ENCODE measurements at regions not wholly inside any gene's neighbourhood (a gene's known extent, or its start where the extent isn't known, plus 50 kb on each side); places are given as distances from the start of the nearest gene placed in this dataset.

DNA sequence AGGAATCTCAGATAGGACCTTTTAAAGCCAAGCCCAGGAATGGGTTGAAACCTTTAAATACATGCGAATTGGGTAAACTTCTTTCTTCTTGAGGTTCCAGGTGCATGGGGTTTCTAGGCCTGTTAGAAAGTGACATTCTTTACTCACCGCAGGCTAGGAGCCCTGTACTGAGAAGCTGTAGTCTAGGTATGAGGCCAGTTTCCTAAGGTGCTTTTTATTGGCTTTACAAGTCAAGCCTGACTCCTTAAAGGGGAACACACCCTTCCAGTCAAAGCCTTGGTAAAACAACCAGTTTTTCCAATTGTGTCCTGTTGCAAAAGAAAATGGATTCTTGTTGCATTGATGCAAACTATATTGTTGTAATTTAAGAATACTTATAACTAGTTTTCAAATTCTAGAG is 76.1 kb upstream of the ATP11B start:
- DNase-seq (ENCODE audit: low spot score): no peak

DNA sequence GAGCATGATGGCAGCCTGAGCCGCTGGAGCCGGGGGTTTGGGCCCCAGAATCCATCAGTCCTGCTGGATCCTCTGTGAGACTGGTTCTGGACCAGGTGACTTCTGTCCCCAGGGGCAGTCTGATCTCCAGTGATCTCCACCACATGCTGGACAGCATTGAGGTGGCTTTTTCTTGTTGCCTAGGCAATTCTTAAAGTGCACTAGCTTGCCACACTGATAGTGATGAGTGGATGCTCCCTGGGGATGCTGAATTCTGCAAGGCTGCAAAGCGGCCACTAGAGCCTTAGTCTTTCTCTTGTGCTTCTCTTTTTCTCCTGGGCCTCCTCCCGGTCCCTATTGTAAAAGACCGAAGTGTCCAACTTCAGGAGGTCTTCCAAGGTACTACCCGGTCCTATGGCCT is 70.4 kb upstream of the ATP11B start:
- no peak for DNase-seq (ENCODE audit: low spot score)

DNA sequence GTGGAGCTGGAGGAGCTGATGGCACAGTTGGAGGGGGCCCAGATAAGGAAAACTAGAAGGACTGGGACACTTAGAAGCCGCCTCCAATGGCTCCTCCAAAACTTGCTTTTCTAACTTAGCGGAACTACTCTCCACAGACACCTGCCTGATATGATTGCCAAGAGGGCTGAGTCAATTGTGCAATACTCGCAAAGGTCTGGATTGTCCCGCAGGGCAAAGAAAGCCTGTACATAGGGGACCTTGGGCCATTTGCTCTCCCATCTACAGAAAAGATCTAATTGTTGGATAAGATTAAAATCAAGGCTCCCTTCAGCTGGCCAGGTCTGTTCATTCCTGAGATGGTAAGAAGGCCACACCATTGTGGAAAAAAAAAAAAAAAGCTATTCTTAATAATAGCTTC is 69.7 kb upstream of the ATP11B start:
- no peak for DNase-seq (ENCODE audit: low spot score)

DNA sequence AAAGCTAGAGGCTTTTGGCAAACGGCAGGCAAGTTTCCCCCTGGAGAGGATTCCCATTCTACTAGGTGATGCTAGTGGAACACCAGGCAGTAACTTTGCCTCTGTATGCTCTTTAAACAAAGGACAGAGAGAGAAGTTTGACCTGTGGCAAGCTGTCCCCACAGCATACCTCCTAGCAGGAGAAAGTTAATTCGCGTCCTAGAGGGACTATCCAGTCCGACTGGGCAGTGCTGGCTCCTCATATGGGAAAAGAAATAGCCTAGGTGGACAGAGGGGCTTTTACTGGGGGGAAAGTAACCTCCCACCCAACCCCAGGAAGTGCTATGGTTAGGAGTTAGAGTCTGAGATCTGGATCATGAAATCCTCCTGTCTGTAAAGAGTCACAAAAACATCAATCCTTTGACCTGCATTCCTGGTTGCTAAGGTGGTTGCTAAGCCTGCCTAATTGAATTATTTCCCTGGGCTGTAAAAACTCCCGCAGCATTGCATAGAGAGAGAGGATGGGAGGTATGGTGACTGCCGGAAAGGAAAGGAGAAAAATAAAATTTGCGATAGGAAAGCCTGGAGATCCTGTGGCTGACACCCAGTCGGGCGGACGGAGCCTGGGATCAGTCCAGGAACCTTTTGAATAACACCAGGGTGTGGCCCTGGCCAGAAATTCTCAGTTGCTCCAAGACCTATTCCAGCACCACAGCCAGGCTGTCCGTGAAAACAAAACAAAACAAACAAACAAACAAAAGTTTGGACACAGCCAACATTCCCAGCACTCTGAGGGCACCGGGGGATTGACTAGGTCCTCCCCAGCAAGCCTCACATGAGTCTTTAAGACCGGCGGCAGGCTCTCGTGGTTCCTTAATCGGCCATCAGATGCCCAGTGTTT is 67.7 kb upstream of the ATP11B start:
- no peak for DNase-seq (ENCODE audit: low spot score)

DNA sequence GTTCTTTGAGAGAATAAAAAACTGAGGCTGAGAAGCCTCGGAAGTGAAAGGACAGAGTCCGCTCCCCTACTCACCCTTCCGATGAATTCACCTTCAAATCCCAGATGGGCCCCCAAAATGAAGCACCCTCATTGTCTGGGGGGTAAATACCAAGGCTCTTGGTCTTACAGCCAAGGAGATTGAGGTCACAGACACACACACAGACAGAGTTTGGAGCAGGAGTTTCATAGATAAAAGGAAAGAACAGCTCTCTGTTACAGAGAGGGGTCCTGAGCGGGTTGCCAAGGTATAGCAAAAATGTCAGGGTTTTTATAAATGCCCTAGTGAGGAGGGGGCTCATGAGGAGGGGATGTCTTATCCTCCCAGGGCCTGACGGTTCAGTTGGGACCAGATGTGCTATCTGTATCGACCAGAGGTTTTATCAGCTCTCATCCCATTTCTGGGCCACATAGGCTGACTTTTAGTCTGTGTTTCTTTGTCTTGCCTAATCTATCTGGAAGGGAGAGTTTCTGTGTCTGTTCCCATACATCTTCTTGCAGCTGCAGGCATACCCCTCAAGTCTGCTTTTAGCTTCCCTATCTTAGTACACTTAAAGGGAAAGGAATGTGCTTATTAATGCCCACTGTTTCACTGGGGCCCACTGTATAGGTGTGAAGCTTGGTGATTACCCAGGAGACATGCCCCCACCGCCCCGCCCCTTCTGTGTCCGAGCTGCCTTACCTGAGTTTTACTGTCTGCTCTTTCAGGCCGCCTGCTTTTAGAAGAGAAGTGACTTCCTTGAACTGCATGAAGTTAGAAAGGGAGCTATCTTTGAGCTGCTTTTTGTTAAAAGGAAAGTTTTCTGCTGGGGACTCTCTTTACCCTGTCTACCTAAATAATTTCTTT is 66.8 kb upstream of the ATP11B start:
- no peak for DNase-seq (ENCODE audit: low spot score)

DNA sequence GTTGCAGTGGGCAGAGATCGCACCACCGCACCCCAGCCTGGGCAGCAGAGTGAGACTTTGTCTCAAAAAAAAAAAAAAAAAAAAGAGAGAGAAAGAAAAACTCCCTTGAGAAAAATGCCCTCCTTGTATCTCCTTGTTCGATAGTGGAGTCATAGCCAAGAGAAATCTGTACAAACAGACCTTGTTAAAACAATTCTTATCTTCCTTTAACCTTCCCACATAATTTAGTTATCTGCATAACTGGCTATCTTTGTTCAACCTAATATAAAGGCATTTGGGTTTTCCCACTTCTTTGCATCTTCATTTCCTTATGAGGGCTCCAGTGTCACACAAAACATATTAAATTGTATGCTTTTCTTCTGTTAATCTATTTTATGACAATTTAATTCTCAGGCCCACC is 65.1 kb upstream of the ATP11B start:
- DNase-seq (ENCODE audit: low spot score): no peak

DNA sequence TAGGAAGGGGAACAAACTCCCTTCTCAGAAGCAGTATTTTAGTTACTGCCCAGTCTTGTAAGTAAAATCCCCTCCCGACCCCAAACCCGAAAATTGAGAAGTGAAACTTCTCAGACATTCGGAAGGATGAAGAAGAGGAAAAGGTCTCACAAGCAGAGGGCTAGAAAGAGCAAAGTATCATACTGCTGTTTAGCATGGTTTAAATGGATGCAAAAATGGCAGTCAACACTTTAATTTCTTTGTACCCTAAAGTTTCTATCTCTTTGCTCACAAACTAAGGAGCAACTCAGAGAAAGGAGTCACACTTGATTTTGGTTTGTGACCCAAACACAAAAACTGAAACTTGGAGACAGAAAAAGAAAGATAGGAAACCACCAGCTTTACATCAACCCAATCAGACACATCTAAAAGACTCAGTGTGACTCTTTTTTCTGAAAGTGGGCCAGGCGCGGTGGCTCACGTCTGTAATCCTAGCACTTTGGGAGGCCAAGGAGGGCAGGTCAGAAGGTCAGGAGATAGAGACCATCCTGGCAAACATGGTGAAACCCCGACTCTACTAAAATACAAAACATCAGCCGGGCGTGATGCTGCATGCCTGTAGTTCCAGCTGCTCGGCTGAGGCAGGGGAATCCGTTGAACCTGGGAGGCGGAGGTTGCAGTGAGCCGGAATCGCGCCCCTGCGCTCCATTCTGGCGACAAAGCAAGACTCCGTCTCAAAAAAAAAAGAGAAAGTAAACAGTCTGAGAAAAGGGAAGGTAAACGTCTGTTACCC is 63.2 kb upstream of the ATP11B start:
- no peak for DNase-seq (ENCODE audit: low spot score)

DNA sequence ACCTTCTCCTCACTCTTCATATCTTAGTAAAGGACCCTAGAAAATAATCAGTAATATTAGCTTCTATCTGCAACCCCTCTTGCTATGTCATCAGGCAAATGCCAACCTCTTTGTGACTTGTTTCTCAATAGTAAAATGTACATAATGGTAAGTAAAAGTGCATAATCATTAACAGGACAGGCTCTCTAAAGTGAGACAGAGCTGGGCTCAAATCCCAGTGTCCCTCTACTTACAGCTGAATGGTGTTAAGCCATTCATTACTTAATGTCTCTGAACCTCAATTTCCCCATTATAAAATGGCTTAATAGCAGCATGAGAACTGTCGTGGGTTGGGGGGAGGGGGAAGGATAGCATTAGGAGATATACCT is 62.6 kb upstream of the ATP11B start:
- DNase-seq (ENCODE audit: low spot score): no peak

DNA sequence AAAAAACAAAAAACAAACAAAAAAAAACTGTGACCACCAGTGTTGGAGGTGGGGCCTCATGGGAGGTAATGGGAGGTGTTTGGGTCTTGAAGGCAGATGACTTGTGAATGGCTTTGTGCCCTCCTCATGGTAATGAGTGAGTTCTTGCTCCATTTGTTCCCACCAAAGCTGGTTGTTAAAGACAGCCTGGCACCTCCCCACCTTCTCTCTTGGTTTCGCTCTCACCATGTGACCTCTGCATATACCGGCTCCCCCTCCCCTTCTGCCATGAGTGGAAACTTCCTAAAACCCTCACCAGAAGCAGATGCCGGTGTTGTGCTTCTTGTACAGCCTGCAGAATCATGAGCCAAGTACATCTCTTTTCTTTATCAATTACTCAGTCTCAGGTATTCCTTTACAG is 61.5 kb upstream of the ATP11B start:
- no peak for DNase-seq (ENCODE audit: low spot score)

DNA sequence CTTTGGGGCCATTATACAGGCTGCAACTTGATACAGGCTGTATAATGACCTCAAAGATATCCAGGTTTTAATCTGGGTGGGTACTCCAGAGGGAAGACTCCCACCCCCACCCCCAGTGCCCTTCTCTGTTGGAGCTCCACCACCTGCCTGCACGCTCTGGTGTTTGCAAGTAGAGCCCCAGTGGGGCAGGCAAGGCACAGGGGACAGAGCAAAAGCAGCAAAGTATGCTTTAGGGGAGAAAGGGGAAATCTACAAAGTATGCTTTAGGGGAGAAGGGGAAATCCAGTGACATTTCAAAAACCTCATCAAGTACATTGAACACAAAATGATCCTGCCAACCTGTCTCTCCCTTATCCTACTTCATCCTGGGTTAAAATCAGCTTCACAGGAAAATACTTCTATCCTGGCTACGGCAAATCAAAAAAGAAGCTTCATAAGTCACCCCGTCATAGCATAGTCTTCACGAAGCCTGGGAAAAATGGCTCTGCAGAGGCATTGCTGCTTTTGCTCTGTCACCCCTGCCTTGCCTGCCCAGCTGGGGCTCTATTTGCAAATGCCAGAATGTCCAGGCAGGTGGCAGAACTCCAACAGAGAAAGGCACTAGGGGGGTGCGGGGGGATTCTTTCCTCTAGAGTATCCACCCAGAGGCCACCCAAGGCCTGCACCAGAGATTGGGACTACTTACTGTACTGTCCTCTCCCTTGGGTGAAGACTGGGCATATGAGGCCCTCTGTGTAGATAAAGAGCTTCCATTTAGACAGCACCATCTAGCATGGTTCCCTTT is 60.9 kb upstream of the ATP11B start:
- DNase-seq (ENCODE audit: low spot score): no peak

DNA sequence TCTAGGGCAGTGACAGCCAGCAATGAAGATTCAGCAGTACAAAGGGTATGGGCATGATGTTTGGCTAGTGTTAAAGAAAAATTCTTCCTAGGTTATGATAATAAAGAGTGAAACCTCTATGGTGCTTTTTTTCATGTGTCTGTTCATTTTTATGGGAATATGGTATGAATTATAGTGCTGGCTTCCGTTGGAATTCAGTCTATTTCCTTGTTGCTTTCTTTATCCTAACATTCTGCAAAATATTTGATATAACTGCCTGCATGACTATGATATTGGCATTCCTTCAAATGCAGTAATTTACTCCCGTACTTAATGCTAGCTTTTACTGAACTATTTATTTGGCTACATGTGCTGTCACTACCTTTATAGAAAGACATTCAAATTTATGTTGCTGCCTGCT is 57.6 kb upstream of the ATP11B start:
- DNase-seq (ENCODE audit: low spot score): no peak

DNA sequence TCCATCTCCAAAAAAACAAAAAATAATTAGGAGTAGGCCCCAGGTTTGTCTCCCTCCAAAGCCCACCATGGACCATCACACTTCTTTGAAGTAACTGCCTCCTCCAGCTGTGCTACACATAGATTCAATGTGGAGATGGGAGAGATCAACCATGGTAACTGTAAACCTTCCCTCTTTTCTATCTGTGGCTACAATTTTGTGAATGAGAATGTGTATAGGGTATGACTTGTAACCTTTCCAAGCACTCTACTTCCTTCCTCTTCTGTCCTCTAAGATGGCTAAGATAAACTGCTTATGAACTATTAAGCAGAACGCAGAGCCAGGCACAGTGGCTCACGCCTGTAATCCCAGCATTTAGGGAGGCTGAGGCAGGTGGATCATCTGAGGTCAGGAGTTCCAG is 55.5 kb upstream of the ATP11B start:
- no peak for DNase-seq (ENCODE audit: low spot score)

DNA sequence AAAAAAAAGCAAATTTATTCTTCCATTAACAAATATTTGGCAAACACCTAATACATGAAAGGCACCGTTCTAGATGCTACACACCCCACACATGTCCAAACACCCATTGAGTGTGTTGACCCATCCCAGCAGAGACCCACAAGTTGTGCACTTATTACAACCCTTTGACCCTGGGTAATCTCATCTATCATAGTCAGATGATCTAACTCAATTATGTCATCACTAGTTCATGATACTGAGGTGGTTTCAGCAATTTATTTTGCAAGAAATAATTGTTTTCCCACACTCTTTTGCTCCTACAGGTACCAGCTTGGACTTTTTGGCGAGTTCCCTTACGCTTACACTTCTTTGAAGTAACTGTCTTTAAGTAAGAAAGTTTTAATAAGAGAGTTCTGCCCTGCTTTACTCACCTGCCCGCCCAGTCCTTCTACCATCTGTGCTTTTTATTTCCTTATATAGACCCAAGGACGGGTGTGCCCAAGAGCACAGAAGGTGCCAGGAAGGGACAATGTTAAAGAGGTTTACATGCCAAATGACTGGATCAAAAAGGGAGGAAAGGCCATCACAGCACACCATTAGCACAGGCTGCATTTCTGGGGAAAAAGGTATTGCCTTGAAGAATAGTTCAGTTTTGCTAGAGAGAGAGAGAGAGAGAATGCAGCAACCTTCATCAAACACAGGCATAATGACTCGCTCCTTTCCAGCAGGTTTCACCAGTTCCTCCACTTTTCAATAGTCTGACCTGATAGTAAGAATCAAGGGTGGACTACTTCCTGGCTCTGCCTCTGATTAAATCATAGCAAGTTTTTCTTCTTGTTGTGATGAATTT is 54.5 kb upstream of the ATP11B start:
- no peak for DNase-seq (ENCODE audit: low spot score)

DNA sequence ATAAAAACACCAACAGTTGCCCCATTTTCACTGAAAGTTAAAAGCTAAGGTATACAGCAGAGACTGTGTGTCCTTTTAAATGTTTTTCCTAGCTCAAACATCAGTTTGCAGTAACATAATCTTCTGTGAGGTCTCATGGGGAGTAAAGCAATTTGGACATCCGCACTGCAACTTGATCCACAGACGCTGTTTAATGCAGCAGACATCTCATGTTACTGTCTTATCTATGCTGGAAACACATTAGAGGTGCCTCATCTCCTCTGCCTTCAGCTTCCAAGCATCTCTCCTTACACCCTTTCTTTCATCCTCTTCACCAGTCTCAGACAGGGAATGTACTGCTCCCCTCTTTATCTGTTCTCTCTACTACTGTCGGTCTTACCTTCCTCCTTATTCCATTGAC is 53.7 kb upstream of the ATP11B start:
- DNase-seq (ENCODE audit: low spot score): no peak

DNA sequence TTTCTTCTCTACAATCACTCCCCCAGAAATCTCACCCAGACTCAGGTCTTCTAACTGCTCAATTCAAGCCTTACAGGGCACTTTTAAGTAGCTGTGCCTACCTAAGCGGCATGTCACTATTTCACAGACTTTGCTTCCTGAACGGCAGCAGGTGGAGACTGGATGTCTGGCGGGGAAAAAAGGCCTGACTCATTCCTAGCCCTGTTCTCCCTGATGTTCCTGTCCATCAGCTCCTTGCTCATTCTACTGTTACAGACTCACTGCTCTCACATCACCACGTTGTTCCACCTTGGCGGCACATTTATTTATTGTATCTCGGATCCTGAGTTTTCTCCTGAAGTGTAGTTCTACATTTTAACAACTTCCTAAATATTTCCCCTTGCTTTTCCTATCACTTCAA is 52.6 kb upstream of the ATP11B start:
- DNase-seq (ENCODE audit: low spot score): no peak

DNA sequence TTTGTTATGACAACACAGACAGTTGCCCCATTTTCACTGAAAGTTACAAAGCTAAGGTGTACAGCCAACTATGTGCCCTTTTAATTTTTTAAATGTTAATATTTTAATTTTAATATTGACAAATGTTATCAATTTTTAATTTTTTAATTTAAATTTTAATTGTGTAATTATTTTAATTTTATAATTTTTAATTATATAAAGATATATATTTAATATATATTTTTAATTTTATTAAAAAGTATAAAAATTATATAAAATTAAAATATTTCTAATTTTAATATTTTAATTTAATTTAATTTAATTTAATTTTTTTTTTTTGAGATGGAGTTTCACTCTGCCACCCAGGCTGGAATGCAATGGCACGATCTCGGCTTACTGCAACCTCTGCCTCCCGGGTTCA is 52.1 kb upstream of the ATP11B start:
- DNase-seq (ENCODE audit: low spot score): no peak
